GM18519 (cell line): ENCODE measurements at regions not wholly inside any gene's neighbourhood (a gene's known extent, or its start where the extent isn't known, plus 50 kb on each side); places are given as distances from the start of the nearest gene placed in this dataset.
"Not testable (repeated sequence)": the region's sequence is repeated elsewhere in the genome, so short reads cannot be mapped to it uniquely, and the experiment has no call there.

Experiments
- ATAC-seq: cut with Tn5 transposase; IDR thresholded peaks from one replicate; pipeline ENCODE4 v1.9.1; 2021; ENCODE audit warnings: mild to moderate bottlenecking, moderate library complexity; ENCODE audit not compliant: unreplicated experiment, low FRiP score

- ATAC-seq = no peak
These were observed 393.3 kb upstream of the CTSO start for GRCh38 chr4:156346959-156347385.

- no peak for ATAC-seq
These were observed 390.7 kb upstream of the CTSO start for GRCh38 chr4:156344397-156344796.

- ATAC-seq = no peak
These were observed 382.8 kb upstream of the CTSO start for GRCh38 chr4:156336511-156336910.

GRCh38 chr4:156335721-156336120 is 382.1 kb upstream of the CTSO start:
- no peak for ATAC-seq

GRCh38 chr4:156330436-156331031 is 376.9 kb upstream of the CTSO start:
- ATAC-seq = no peak

GRCh38 chr4:156329779-156330178 is 376.1 kb upstream of the CTSO start:
- no peak for ATAC-seq

GRCh38 chr4:156328882-156329281 is 375.2 kb upstream of the CTSO start:
- no peak for ATAC-seq

GRCh38 chr4:156326246-156326645 is 372.6 kb upstream of the CTSO start:
- ATAC-seq = no peak

GRCh38 chr4:156322592-156322991 is 368.9 kb upstream of the CTSO start:
- ATAC-seq = no peak

- no peak for ATAC-seq
These were observed 367.5 kb upstream of the CTSO start for GRCh38 chr4:156321203-156321602.

- ATAC-seq = no peak
These were observed 359.8 kb upstream of the CTSO start for GRCh38 chr4:156313497-156313896.

GRCh38 chr4:156312261-156312847 is 358.7 kb upstream of the CTSO start:
- no peak for ATAC-seq

- ATAC-seq = no peak
These were observed 355.4 kb upstream of the CTSO start for GRCh38 chr4:156309031-156309430.

GRCh38 chr4:156303708-156304107 is 350.0 kb upstream of the CTSO start:
- no peak for ATAC-seq

- no peak for ATAC-seq
These were observed 344.6 kb upstream of the CTSO start for GRCh38 chr4:156298230-156298629.

- ATAC-seq = no peak
These were observed 342.1 kb upstream of the CTSO start for GRCh38 chr4:156295676-156296195.

GRCh38 chr4:156294577-156294976 is 340.9 kb upstream of the CTSO start:
- ATAC-seq = no peak

GRCh38 chr4:156293657-156294297 is 340.1 kb upstream of the CTSO start:
- ATAC-seq = no peak

GRCh38 chr4:156291317-156291716 is 337.7 kb upstream of the CTSO start:
- ATAC-seq = no peak

GRCh38 chr4:156290811-156291210 is 337.1 kb upstream of the CTSO start:
- no peak for ATAC-seq

GRCh38 chr4:156290026-156290425 is 336.4 kb upstream of the CTSO start:
- ATAC-seq = not testable (repeated sequence)

- ATAC-seq = no peak
These were observed 327.0 kb upstream of the CTSO start for GRCh38 chr4:156280686-156281085.
